Testis (tissue), 2 donors: ENCODE measurements at regions not wholly inside any gene's neighbourhood (a gene's known extent, or its start where the extent isn't known, plus 50 kb on each side); places are given as distances from the start of the nearest gene placed in this dataset.

Experiments
- DNase-seq: peaks from one replicate; pipeline ENCODE4 v3.0.0-alpha.2; 2019
- H3K27ac ChIP-seq, 2 donors: fragments of 200-600 bp; sonication (generic); one replicate each; pipeline ENCODE4 v1.5.1; 2019
- H3K27me3 ChIP-seq: fragments of 200-600 bp; sonication (generic); one replicate; pipeline ENCODE4 v1.5.1; 2019
- H3K36me3 ChIP-seq: fragments of 200-600 bp; sonication (generic); one replicate; pipeline ENCODE4 v1.5.1; 2017; ENCODE audit warnings: low read depth; ENCODE audit errors: missing control alignments
- H3K4me1 ChIP-seq: fragments of 200-600 bp; sonication (generic); one replicate; pipeline ENCODE4 v1.5.1; 2019
- H3K4me3 ChIP-seq, 2 donors: fragments of 200-600 bp; sonication (generic); one replicate each; pipeline ENCODE4 v1.5.1; 2017 to 2019
- H3K9me3 ChIP-seq: fragments of 200-600 bp; sonication (generic); one replicate; pipeline ENCODE4 v1.5.1; 2017
- CTCF ChIP-seq, 3 experiments: fragments of 450-650 bp in 2 of 3; fragments of 200-600 bp in 1 of 3; sonication (generic) in 1 of 3; IDR thresholded peaks; one replicate each; pipeline ENCODE4 v1.5.1; 2016 to 2019; ENCODE audit warnings: antibody characterized with exemption in 3 of 3, mild to moderate bottlenecking in 2 of 3, moderate library complexity in 1 of 3
- POLR2A ChIP-seq: fragments of 450-650 bp; IDR thresholded peaks from one replicate; pipeline ENCODE4 v1.6.1; 2017; ENCODE audit warnings: antibody characterized with exemption, mild to moderate bottlenecking, moderate library complexity
- WGBS, 2 donors: methylation state at CpG; one replicate each; pipeline ENCODE4 v1.1.5; 2018; 5-methylcytosine and 5-hydroxymethylcytosine counted together
- intact Hi-C: fragments of 100-400 bp; cut with DNase I; formaldehyde crosslinking; loops from one replicate; pipeline ENCODE4 v1.15.1; 2023; ENCODE audit warnings: low total_unique reads

GRCh38 chr12:131613678-131614077, 97.2 kb upstream of the SFSWAP start:
- 77 to 87% methylated on average over 12 to 13 of the region's 13 CpGs for WGBS, 2 donors
- intact Hi-C loops: no loop called here
- DNase-seq: no peak
- TF ChIP-seq POLR2A (no peak), CTCF (IDR thresholded peaks at IDR 0.05) (no peak)
- no peaks in the 10 kb centered on the region for H3K27me3 ChIP-seq
- H3K9me3 ChIP-seq: no peaks in the 10 kb centered on the region
- no peak overlapping the region for H3K4me3 ChIP-seq
- H3K36me3 ChIP-seq: no peaks in the 10 kb centered on the region
- H3K27ac ChIP-seq: no peak overlapping the region
- no peaks in the 10 kb centered on the region for H3K4me1 ChIP-seq

- no peak for TF ChIP-seq CTCF (IDR thresholded peaks at IDR 0.05)
- no peak for TF ChIP-seq POLR2A
- H3K36me3 ChIP-seq: no peaks in the 10 kb centered on the region
- intact Hi-C loops: no loop called here
- H3K4me3 ChIP-seq: no peak overlapping the region
- no peak for DNase-seq
- WGBS, 2 donors: 31 to 47% methylated on average over 6 of the region's 6 CpGs
- peaks cover 2% of the 10 kb centered on the region for H3K4me1 ChIP-seq
- no peaks in the 10 kb centered on the region for H3K9me3 ChIP-seq
- no peak overlapping the region for H3K27ac ChIP-seq
- no peaks in the 10 kb centered on the region for H3K27me3 ChIP-seq
These were observed 95.4 kb upstream of the SFSWAP start for GRCh38 chr12:131615326-131616042.

GRCh38 chr12:131616043-131616700, 94.7 kb upstream of the SFSWAP start:
- Histone ChIP-seq H3K9me3 (no peaks in the 10 kb centered on the region), H3K27me3 (no peaks in the 10 kb centered on the region), H3K36me3 (no peaks in the 10 kb centered on the region), H3K4me3 (no peak overlapping the region), H3K27ac (no peak overlapping the region), H3K4me1 (peaks cover 9% of the 10 kb centered on the region)
- 73 to 78% methylated on average over 19 of the region's 19 CpGs for WGBS, 2 donors
- no peak for DNase-seq
- TF ChIP-seq CTCF (IDR thresholded peaks at IDR 0.05) (no peak), POLR2A (no peak)
- intact Hi-C loops: no loop called here

GRCh38 chr12:131616738-131617137, 94.2 kb upstream of the SFSWAP start:
- H3K4me1 ChIP-seq: peaks cover 14% of the 10 kb centered on the region
- no peak overlapping the region for H3K27ac ChIP-seq
- no peaks in the 10 kb centered on the region for H3K9me3 ChIP-seq
- DNase-seq: no peak
- WGBS, 2 donors: 76 to 87% methylated on average over 10 to 11 of the region's 11 CpGs
- H3K36me3 ChIP-seq: no peaks in the 10 kb centered on the region
- H3K27me3 ChIP-seq: no peaks in the 10 kb centered on the region
- intact Hi-C loops: no loop called here
- no peak overlapping the region for H3K4me3 ChIP-seq
- no peak for TF ChIP-seq POLR2A
- TF ChIP-seq CTCF (IDR thresholded peaks at IDR 0.05): no peak
